Uterus (tissue), 3 donors: ENCODE measurements at regions not wholly inside any gene's neighbourhood (a gene's known extent, or its start where the extent isn't known, plus 50 kb on each side); places are given as distances from the start of the nearest gene placed in this dataset.

Experiments used
- DNase-seq, 2 donors: peaks; one replicate each; pipeline ENCODE4 v3.0.0-alpha.2; 2019 to 2020
- H3K27ac ChIP-seq, 2 donors: fragments of 200-600 bp; sonication (generic); 1 replicate in 1 of 2; 2 replicates in 1 of 2; pipeline ENCODE4 v1.5.1; 2016 to 2018
- H3K27me3 ChIP-seq, 2 donors: fragments of 200-600 bp; sonication (generic); one replicate each; pipeline ENCODE4 v1.5.1; 2018 to 2019; ENCODE audit warnings: control low read depth in 1 of 2
- H3K36me3 ChIP-seq, 2 donors: fragments of 200-600 bp; sonication (generic); one replicate each; pipeline ENCODE4 v1.5.1; 2019; ENCODE audit warnings: control low read depth in 1 of 2
- H3K4me1 ChIP-seq, 2 donors: fragments of 200-600 bp; sonication (generic); one replicate each; pipeline ENCODE4 v1.5.1; 2018 to 2019; ENCODE audit warnings: control low read depth in 1 of 2
- H3K4me3 ChIP-seq, 2 donors: fragments of 200-600 bp; sonication (generic); 1 replicate in 1 of 2; 2 replicates in 1 of 2; pipeline ENCODE4 v1.5.1; 2018 to 2019; ENCODE audit warnings: mild to moderate bottlenecking in 1 of 2
- H3K9me3 ChIP-seq, 2 donors: fragments of 200-600 bp; sonication (generic); one replicate each; pipeline ENCODE4 v1.5.1; 2019; ENCODE audit warnings: control low read depth in 1 of 2
- CTCF ChIP-seq, 4 experiments: fragments of 200-600 bp in 2 of 4; fragments of 450-650 bp in 2 of 4; sonication (generic) in 2 of 4; IDR thresholded peaks; one replicate each; pipeline ENCODE4 v1.5.1; 2016 to 2019; ENCODE audit warnings: antibody characterized with exemption in 4 of 4, mild to moderate bottlenecking in 2 of 4, moderate library complexity in 1 of 4
- POLR2A ChIP-seq, 2 donors: fragments of 450-650 bp; IDR thresholded peaks; one replicate each; pipeline ENCODE4 v1.6.1; 2016; ENCODE audit warnings: antibody characterized with exemption in 2 of 2, mild to moderate bottlenecking in 1 of 2, moderate library complexity in 1 of 2
- intact Hi-C: fragments of 100-400 bp; cut with DNase I; formaldehyde crosslinking; loops from one replicate; pipeline ENCODE4 v1.15.1; 2023; ENCODE audit warnings: low total_unique reads
- donor health status: DM: yes; HTN: yes; CAD: no.

- TF ChIP-seq CTCF (IDR thresholded peaks at IDR 0.05) (no peak), POLR2A (IDR thresholded peaks at IDR 0.05) (no peak)
- intact Hi-C loops = no loop called here
- H3K4me3 ChIP-seq = no peak overlapping the region
- H3K9me3 ChIP-seq = no peaks in the 10 kb centered on the region
- H3K27me3 ChIP-seq = no peaks in the 10 kb centered on the region
- peak; percentile 63 to 79 for DNase-seq
- peaks cover 12 to 48% of the 10 kb centered on the region in 2 donors for H3K4me1 ChIP-seq
- peak overlapping the region; percentile 94 for H3K27ac ChIP-seq
- H3K36me3 ChIP-seq = no peaks in the 10 kb centered on the region
Observed at GRCh38 chr12:124453419-124454351, 113.7 kb downstream of the NCOR2 start.

GRCh38 chr12:124452576-124453331, 114.7 kb downstream of the NCOR2 start:
- H3K36me3 ChIP-seq = no peaks in the 10 kb centered on the region

GRCh38 chr12:124451637-124452243, 115.7 kb downstream of the NCOR2 start:
- intact Hi-C loops = no loop called here
- Histone ChIP-seq H3K4me3 (no peak overlapping the region), H3K27ac (peak overlapping the region in 1 of 2 donors; percentile 10), H3K27me3 (no peaks in the 10 kb centered on the region), H3K9me3 (no peaks in the 10 kb centered on the region), H3K4me1 (peaks cover 12 to 39% of the 10 kb centered on the region in 2 donors), H3K36me3 (no peaks in the 10 kb centered on the region)
- no peak for DNase-seq
- no peak for TF ChIP-seq CTCF (IDR thresholded peaks at IDR 0.05)
- no peak for TF ChIP-seq POLR2A (IDR thresholded peaks at IDR 0.05)

More at GRCh38 chr12:124452576-124453331, 114.7 kb downstream of the NCOR2 start:
- Histone ChIP-seq H3K4me1 (peaks cover 12 to 42% of the 10 kb centered on the region in 2 donors), H3K4me3 (no peak overlapping the region), H3K27me3 (no peaks in the 10 kb centered on the region), H3K27ac (peak overlapping the region; percentile 94), H3K9me3 (no peaks in the 10 kb centered on the region)
- intact Hi-C loops = no loop called here
- DNase-seq = no peak
- TF ChIP-seq CTCF (IDR thresholded peaks at IDR 0.05) = no peak
- TF ChIP-seq POLR2A (IDR thresholded peaks at IDR 0.05) = no peak

DNA sequence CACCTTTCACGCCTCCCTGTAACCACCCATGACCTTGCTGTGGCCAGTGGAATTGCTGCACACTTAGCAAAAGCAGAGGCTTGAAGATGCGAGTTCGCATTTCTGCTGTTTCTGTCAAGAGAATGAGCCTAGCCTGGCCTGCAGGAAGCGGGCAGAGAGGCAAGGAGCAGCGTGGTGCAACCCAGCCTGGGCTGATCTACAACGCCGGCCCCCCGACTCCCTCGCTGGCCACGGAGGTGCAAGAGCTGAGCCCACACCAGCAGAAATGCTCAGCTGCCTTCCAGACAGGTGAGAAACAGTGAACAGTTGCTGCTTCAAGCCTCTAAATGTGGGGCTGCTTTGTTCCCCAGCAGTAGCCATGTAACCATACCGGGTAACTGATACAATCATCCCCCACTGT, 116.4 kb downstream of the NCOR2 start:
- Histone ChIP-seq H3K4me3 (no peak overlapping the region), H3K27ac (no peak overlapping the region), H3K36me3 (no peaks in the 10 kb centered on the region), H3K4me1 (peaks cover 12 to 33% of the 10 kb centered on the region in 2 donors), H3K27me3 (no peaks in the 10 kb centered on the region), H3K9me3 (no peaks in the 10 kb centered on the region)
- intact Hi-C loops = no loop called here
- DNase-seq = no peak
- TF ChIP-seq CTCF (IDR thresholded peaks at IDR 0.05) (no peak), POLR2A (IDR thresholded peaks at IDR 0.05) (no peak)
